ENCODE measurements at regions not wholly inside any gene's neighbourhood (a gene's known extent, or its start where the extent isn't known, plus 50 kb on each side); places are given as distances from the start of the nearest gene placed in this dataset.

DNA sequence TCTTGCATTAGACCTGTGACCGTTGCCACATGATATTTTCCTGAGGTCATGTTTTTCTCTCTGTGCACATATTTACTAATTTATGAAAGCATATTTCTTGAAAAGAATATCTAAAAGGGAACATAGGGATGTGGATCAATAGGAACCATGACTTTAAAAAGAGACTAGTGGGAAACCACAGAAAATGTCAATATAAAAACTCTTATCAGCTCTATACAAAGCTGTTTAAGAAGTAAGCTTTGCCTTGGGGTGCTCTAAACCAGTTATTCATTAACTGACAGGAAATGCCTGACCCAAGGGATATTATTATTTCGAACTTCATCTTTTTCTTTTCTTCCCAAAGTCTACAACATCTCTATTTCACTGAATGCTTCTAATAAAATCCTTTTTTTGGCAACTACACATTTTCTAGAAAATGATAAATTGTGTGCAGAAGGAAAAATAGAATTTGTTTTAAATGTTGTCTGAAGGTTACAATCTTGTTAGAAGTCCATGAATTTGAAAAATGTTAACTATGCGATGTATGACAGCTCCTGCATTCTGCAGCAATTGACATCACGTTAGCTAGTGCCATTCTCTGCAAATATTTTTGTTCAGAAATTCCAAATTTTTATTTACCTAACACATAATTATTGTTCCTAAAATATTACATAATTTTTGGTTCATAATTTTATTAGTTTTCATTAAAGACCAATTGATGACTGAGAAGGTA is 345.0 kb downstream of the SLC16A7 start:
- TF ChIP-seq CTCF (IDR thresholded peaks at IDR 0.05): no peak
- no peak for TF ChIP-seq POLR2A (IDR thresholded peaks at IDR 0.05)

All from prostate gland (tissue), 2 donors.